ENCODE measurements at regions not wholly inside any gene's neighbourhood (a gene's known extent, or its start where the extent isn't known, plus 50 kb on each side); places are given as distances from the start of the nearest gene placed in this dataset.

GRCh38 chr13:74409551-74409950, 275.3 kb upstream of the KLF12 start:
- no peak for TF ChIP-seq CTCF (IDR thresholded peaks at IDR 0.05)
- TF ChIP-seq POLR2AphosphoS5 (IDR thresholded peaks at IDR 0.05) = no peak
- TF ChIP-seq POLR2A (IDR thresholded peaks at IDR 0.05) = no peak

All from breast epithelium (tissue), 3 donors.